ENCODE measurements at regions not wholly inside any gene's neighbourhood (a gene's known extent, or its start where the extent isn't known, plus 50 kb on each side); places are given as distances from the start of the nearest gene placed in this dataset.
A peak's percentile ranks its signal among the peaks of the same experiment; 100 is the strongest.

- TF ChIP-seq MAX (IDR thresholded peaks at IDR 0.05): no peak
- peak; percentile 33; the same call in 1 of the 2 replicates for TF ChIP-seq KDM1A (IDR thresholded peaks at IDR 0.05; ENCODE audit: borderline replicate concordance, low read length)
- TF ChIP-seq ASH2L (IDR thresholded peaks at IDR 0.05; ENCODE audit: low read length): peak; percentile 4
- TF ChIP-seq GABPA (IDR thresholded peaks at IDR 0.05; ENCODE audit: borderline replicate concordance, insufficient read depth, low read length): no peak
- TF ChIP-seq SIN3A (conservative IDR thresholded peaks at IDR 0.05 in 1 of 2, IDR thresholded peaks at IDR 0.05 in 1 of 2; ENCODE audit: low read depth in 1 of 2, low read length in 2 of 2): no peak
These were observed 711.8 kb upstream of the MAP3K7 start (continued) for GRCh38 chr6:91298543-91299145.

All from H1 (cell line).